DMS 273 (cell line): ENCODE measurements at regions not wholly inside any gene's neighbourhood (a gene's known extent, or its start where the extent isn't known, plus 50 kb on each side); places are given as distances from the start of the nearest gene placed in this dataset.
A peak's percentile ranks its signal among the peaks of the same experiment; 100 is the strongest.
"Not testable (repeated sequence)": the region's sequence is repeated elsewhere in the genome, so short reads cannot be mapped to it uniquely, and the experiment has no call there.

Source experiments
- DNase-seq: peaks from one replicate; lab custom pipeline; 2025; ENCODE audit not compliant: unreplicated experiment; lab: John Stamatoyannopoulos, UW

- DNase-seq = no peak
Observed at GRCh38 chr7:19958309-19958896, 185.0 kb upstream of the TMEM196 start.

DNA sequence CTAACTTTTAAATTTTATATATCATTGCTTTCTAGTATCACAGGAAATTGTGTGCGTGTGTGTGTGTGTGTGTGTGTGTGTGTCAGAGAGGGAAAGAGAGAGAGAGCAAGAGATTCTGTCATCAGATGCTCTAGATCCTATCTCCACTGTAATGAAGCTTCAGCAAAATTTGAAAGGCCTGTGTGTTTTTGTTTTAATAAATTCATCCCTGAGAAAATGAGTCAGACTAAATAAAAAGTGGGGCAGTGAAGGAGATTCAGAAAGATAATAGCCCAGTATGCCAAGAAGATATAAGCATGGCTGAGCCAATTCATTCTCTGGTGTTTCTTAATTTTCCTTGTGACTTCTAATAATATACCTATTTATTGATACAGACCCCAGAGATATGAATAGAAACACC is 184.2 kb upstream of the TMEM196 start:
- DNase-seq = no peak

GRCh38 chr7:19954166-19954565 is 180.7 kb upstream of the TMEM196 start:
- not testable (repeated sequence) for DNase-seq

- not testable (repeated sequence) for DNase-seq
Observed at GRCh38 chr7:19953411-19953810, 180.0 kb upstream of the TMEM196 start.

- no peak for DNase-seq
Observed at GRCh38 chr7:19948160-19948559, 174.7 kb upstream of the TMEM196 start.

DNA sequence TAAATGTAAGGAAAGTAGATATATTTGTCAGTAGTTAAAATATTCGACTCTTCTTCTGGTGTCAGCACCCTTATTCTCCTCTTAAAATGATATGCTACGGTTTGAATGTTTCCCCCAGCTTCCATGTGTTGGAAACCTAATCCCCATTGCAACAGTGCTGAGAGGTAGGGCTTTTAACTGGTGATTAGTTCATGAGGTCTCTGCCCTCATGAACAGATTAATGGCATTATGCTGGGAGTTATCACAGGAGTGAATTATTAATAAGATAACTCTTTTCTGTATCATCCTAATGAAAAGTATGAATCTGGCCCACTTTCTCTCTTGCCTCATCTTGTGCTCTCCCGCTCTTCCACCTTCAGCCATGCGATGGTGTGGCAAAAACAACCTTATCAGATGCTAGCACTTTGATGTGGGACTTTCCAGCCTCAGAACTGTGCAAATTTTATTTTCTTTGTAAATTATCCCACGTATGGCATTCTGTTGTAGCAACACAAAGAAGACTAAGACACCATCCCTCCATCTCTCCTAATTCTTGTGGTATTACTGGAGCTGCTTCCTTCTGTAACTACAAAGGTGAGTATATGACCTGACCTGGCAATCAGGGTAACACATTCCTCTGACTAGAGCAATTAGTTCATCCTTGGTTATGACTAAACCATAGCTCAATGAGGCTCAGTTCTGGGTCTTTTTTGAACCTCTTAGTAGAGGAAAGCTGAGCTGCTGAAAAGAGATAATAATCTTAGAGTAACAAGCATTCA is 171.1 kb upstream of the TMEM196 start:
- DNase-seq = peak; percentile 54

DNA sequence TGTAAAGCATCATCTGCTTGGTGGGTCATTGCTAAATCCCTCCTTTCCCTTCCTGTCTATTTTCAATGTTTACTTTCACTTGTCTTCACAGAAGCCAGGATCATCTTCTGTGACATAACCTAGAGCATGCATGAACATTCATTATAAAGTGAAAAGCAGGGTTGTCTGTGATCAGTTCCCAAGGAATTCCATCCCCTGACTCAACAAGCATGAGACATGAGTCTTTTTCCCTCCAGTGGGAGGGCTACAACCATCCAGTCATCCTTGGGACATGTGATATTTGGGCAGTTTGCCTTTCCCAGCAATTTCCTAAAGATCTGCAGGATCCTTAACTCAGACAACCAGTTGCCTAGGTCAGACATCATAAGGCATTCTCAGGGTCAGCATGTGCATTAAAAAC is 166.3 kb upstream of the TMEM196 start:
- DNase-seq = no peak

DNA sequence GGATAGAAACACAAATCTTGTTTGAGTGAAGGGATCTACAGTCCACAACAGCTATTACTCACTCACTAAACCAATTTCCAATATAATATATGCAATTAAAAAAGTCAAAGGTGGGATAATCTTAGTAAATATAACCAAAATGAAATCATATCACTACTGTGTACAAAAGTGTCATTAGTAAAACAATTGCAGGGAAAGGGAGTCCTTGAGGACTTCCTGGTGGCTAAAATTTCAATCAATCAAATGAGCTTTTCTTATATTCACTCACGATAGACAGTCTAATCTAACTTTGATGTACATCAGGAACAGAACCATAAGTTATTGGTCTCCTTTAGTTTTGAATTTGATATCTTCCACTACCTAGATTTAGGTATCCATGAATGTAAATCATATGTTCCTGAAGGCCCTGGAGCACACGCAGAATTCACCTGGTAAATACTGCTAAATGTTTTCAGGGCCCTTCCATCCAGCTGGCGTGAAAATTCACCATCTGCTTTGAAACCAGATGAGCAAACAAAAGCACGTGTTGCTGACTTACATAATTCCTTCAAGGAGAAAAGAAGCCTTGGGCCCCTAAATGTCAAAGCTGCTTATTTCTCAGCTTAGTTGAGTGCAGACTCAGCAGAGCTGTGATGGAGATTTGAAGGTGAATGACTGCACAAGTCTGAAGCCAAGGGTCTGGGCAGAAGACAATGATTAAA is 159.3 kb upstream of the TMEM196 start:
- DNase-seq = peak; percentile 94

- no peak for DNase-seq
Observed at GRCh38 chr7:19930851-19931250, 157.4 kb upstream of the TMEM196 start.

GRCh38 chr7:19930051-19930450 is 156.6 kb upstream of the TMEM196 start:
- no peak for DNase-seq

- no peak for DNase-seq
Observed at GRCh38 chr7:19928247-19928646, 154.8 kb upstream of the TMEM196 start.

DNA sequence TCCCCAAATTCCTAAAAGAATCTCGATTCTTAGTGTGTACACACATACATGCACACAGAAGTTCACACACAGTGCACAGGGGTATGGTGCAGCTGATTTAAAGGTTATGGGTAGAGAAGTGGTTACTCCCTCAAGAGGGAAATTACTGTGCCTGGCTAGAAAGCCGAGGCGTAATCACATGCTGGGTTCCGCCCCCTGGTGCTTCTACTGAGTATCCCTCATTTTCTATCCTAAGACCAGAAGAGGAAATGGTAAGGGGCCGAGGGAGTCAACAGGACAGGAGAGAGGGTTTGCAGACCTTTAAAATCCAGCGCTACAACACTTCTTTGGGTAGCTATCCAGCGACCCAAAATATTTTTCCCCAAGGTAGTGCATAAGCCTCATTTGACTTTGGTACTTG is 147.3 kb upstream of the TMEM196 start:
- no peak for DNase-seq

DNA sequence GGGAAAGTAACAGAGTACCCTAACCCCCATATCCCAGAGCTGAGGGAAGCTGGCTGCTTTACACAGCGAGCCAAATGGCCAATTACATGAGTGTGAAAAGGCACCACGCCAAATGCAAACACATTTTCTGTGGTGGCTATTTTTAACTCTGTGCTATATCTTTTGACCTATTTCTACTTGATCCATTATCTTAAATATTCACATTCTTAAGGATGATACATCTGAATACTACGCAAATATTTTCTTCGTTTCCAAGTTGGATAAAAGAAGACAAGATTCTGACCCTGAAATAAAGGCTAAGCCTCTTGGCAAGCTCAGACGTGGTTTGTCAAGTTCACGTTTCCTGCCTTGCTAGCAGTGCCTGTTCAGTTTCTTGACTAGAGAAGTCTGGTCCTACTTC is 146.7 kb upstream of the TMEM196 start:
- DNase-seq = peak; percentile 32

GRCh38 chr7:19919261-19920095 is 146.1 kb upstream of the TMEM196 start:
- DNase-seq = peak; percentile 61

DNA sequence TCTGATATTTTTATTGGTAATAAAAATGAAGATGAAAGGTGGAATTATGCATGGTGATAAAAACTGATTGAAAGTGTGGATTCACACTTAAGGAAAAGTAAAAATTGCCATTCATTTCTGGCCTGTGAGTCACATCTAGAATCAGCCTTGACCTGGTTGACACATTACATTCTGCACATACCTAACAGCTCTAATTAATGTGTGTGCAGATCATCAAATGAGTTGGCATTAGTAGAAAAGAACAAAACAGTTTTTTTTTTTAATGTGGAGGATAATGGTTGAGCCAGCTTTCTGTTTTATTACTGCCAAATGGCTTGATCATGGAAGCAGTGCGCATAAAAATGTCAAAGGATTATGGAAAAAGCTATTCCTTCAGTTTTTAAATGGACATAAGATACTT is 142.6 kb upstream of the TMEM196 start:
- DNase-seq = no peak

DNA sequence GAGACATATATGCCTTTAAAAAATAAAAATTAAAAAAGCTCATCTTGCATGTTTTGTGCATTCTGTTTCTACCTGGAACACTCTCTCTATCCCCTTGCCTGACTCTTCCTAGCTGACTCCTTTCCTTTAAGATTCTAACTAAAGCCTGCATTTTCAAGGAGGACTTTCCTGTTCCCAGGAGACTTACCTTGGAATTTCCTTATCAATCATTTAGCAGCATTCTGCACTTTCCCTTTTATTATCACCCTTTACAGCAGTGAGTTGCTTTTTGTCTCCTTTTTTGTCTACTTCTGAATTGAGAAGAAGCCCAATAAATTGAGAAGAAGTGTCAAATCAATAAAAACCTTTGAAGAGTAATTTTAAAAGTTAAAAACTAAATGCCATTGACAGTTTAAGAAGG is 142.2 kb upstream of the TMEM196 start:
- no peak for DNase-seq

GRCh38 chr7:19914866-19915265 is 141.4 kb upstream of the TMEM196 start:
- DNase-seq = no peak

DNA sequence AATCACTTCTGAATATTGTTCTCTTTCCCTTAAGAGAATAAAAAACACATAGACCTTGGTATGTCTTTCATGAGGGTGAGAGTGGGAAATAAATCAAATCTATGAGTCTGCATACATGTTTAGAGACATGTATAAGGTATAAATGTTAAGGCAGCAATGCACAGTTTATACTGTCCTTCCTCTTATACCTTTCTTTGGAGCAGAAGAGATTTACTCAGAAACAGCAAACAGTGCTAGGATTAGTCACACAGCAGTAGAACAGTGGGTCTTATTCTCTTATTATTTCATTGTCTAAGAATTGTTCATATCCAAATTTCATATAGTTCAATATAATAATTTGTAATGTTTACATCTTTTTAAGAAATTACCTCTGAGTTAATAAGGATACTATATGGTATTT is 126.7 kb upstream of the TMEM196 start:
- no peak for DNase-seq

DNA sequence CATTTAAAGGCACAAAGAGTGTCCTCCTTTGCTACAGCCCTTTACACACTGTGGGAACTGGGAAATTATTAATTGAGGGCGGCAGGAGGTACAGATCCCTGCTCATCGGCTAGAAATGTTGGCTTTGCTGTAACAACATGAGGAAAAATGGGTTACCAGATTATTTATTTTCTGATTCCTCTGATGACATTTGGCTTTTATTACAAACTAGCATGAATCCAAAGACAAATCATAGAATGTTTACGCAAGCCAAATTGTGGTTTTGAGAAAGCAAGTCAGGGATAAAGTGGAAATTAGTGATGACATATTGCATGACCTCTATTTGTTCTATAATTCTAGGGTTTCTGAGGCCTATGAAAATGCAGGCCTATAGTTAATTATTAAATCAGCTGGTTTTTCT is 126.1 kb upstream of the TMEM196 start:
- DNase-seq = no peak

DNA sequence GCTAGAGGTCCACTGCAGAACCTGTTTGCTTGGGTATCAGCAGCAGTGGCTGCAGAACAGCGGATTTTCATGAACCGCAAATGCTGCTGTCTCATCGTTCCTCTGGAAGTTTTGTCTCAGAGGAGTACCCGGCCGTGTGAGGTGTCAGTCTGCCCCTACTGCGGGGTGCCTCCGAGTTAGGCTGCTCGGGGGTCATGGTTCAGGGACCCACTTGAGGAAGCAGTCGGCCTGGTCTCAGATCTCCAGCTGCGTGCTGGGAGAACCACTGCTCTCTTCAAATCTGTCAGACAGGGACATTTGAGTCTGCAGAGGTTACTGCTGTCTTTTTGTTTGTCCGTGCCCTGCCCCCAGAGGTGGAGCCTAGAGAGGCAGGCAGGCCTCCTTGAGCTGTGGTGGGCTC is 109.5 kb upstream of the TMEM196 start:
- DNase-seq = not testable (repeated sequence)

GRCh38 chr7:19872094-19872493 is 98.7 kb upstream of the TMEM196 start:
- no peak for DNase-seq
